ENCODE measurements at regions not wholly inside any gene's neighbourhood (a gene's known extent, or its start where the extent isn't known, plus 50 kb on each side); places are given as distances from the start of the nearest gene placed in this dataset.

DNA sequence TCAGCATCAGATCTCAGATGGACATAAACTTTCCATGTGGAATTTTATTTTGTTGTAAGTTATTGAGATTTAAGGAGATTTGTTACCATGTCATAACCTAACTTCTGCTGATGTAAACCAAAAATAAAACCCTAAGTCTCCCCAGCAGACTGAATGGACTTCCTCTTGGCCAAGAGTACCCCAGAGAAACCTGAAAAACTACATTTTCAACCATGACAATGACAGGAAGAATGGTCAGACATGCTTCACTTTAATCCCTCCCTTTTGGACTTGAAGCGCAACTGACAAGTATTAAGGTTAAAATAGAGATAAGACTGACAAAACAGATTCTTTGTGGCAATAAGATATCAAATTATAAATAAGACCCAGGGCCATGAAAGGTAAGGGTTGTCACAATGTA is 579.7 kb upstream of the RAG2 start:
- H3K27me3 ChIP-seq (replicated peaks in 1 of 2; ENCODE audit: control insufficient read depth in 2 of 2, insufficient read depth in 2 of 2, low read length in 1 of 2), result no peaks in the 10 kb centered on the region
- ChIA-PET RAD21 (ENCODE audit: unreplicated experiment) (no interaction called here), CTCF (no interaction called here), POLR2A (no interaction called here), SMC1A (ENCODE audit: uncharacterized antibody, unreplicated experiment) (no interaction called here)
- H4K20me1 ChIP-seq (ENCODE audit: control insufficient read depth, insufficient read depth), result no peaks in the 10 kb centered on the region
- no peaks in the 10 kb centered on the region for H3K79me2 ChIP-seq (ENCODE audit: control insufficient read depth, insufficient read depth, low read length)
- intact Hi-C loops (cut with micrococcal nuclease; ENCODE audit: unreplicated experiment), result no loop called here
- 78% methylated on average over 1 of the region's 1 CpG for WGBS (ENCODE audit: insufficient coverage, insufficient replicate concordance, low lambda C conversion rate, missing lambda C conversion rate)
- in situ Hi-C loops (cut with MboI), result no loop called here
- FAIRE-seq (no peak), ATAC-seq (no peak), DNase-seq (ENCODE audit: low read depth, low spot score) (no peak)
- no peaks in the 10 kb centered on the region for H3K4me1 ChIP-seq (ENCODE audit: control insufficient read depth, insufficient read depth, low read length)
- TF ChIP-seq CREB1 (IDR thresholded peaks at IDR 0.05; ENCODE audit: low read depth), result no peak
- TF ChIP-seq, protein P1, sequence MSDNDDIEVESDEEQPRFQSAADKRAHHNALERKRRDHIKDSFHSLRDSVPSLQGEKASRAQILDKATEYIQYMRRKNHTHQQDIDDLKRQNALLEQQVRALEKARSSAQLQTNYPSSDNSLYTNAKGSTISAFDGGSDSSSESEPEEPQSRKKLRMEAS (IDR thresholded peaks at IDR 0.05; ENCODE audit: low read depth, low read length), result no peak
- TF ChIP-seq EED (IDR thresholded peaks at IDR 0.05; ENCODE audit: low read depth), result no peak
- no peak for TF ChIP-seq CREM (IDR thresholded peaks at IDR 0.05; ENCODE audit: low read depth)
- TF ChIP-seq SMAD5 (IDR thresholded peaks at IDR 0.05; ENCODE audit: low read depth), result no peak
- H3K36me3 ChIP-seq (ENCODE audit: control insufficient read depth in 2 of 2, insufficient read depth in 2 of 2, low read length in 1 of 2), result no peaks in the 10 kb centered on the region
- no peak overlapping the region for H2AFZ ChIP-seq (ENCODE audit: control insufficient read depth, low read depth, low read length)
- no peaks in the 10 kb centered on the region for H3K9me3 ChIP-seq (replicated peaks; ENCODE audit: control insufficient read depth, insufficient read depth, low read length)
- no peak overlapping the region for H3K9ac ChIP-seq (ENCODE audit: control insufficient read depth, insufficient read depth, low read length)
- H3K4me2 ChIP-seq (ENCODE audit: control insufficient read depth, insufficient read depth), result no peak overlapping the region
- H3K27ac ChIP-seq (ENCODE audit: control insufficient read depth, insufficient read depth), result no peak overlapping the region
- H3K4me3 ChIP-seq, result no peak overlapping the region
- BruUV-seq (replicated peaks), result no TSS peak

DNA sequence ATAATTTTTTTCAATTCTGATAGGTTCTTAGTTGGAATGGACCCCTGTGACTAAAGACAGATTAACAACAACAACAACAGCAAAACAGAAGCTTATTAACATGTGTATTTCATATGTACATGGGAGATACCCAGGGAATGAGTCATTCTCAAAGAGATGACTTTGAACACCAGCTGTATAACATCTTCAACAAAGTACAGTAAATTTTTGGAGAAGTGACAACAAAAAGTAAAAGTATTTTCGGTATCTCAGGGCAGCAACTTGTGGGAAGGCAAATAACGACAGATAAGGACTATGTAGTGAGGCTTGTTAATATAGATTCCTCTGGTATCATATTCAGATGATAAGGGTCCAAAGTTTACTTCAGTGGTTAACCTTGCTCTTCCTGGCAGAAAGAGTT is 573.4 kb upstream of the RAG2 start:
- H3K36me3 ChIP-seq (ENCODE audit: control insufficient read depth in 2 of 2, insufficient read depth in 2 of 2, low read length in 1 of 2), result no peaks in the 10 kb centered on the region
- no peak for TF ChIP-seq RB1 (IDR thresholded peaks at IDR 0.05; ENCODE audit: borderline replicate concordance)
- TF ChIP-seq, protein P2, sequence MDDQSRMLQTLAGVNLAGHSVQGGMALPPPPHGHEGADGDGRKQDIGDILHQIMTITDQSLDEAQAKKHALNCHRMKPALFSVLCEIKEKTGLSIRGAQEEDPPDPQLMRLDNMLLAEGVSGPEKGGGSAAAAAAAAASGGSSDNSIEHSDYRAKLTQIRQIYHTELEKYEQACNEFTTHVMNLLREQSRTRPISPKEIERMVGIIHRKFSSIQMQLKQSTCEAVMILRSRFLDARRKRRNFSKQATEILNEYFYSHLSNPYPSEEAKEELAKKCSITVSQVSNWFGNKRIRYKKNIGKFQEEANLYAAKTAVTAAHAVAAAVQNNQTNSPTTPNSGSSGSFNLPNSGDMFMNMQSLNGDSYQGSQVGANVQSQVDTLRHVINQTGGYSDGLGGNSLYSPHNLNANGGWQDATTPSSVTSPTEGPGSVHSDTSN (IDR thresholded peaks at IDR 0.05; ENCODE audit: insufficient replicate concordance, low read depth, low read length), result no peak
- TF ChIP-seq, protein P3, sequence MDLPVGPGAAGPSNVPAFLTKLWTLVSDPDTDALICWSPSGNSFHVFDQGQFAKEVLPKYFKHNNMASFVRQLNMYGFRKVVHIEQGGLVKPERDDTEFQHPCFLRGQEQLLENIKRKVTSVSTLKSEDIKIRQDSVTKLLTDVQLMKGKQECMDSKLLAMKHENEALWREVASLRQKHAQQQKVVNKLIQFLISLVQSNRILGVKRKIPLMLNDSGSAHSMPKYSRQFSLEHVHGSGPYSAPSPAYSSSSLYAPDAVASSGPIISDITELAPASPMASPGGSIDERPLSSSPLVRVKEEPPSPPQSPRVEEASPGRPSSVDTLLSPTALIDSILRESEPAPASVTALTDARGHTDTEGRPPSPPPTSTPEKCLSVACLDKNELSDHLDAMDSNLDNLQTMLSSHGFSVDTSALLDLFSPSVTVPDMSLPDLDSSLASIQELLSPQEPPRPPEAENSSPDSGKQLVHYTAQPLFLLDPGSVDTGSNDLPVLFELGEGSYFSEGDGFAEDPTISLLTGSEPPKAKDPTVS (IDR thresholded peaks at IDR 0.05; ENCODE audit: low read depth, low read length), result no peak
- no peak for TF ChIP-seq PAX5 (IDR thresholded peaks at IDR 0.05; ENCODE audit: borderline replicate concordance, low read depth, low read length)
- H3K27ac ChIP-seq (ENCODE audit: control insufficient read depth, insufficient read depth), result no peak overlapping the region
- DNase-seq (ENCODE audit: low read depth, low spot score) (no peak), ATAC-seq (no peak), FAIRE-seq (no peak)
- CTCF ChIA-PET, result no interaction called here
- in situ Hi-C loops (cut with MboI) (no loop called here), intact Hi-C loops (cut with micrococcal nuclease; ENCODE audit: unreplicated experiment) (no loop called here)
- H3K9me3 ChIP-seq (replicated peaks; ENCODE audit: control insufficient read depth, insufficient read depth, low read length), result no peaks in the 10 kb centered on the region
- 3% methylated on average over 2 of the region's 2 CpGs for WGBS (ENCODE audit: insufficient coverage, insufficient replicate concordance, low lambda C conversion rate, missing lambda C conversion rate)
- H3K9ac ChIP-seq (ENCODE audit: control insufficient read depth, insufficient read depth, low read length), result no peak overlapping the region
- RAD21 ChIA-PET (ENCODE audit: unreplicated experiment), result no interaction called here
- POLR2A ChIA-PET, result no interaction called here
- no peaks in the 10 kb centered on the region for H3K79me2 ChIP-seq (ENCODE audit: control insufficient read depth, insufficient read depth, low read length)
- H2AFZ ChIP-seq (ENCODE audit: control insufficient read depth, low read depth, low read length), result no peak overlapping the region
- H4K20me1 ChIP-seq (ENCODE audit: control insufficient read depth, insufficient read depth), result no peaks in the 10 kb centered on the region
- no peaks in the 10 kb centered on the region for H3K27me3 ChIP-seq (replicated peaks in 1 of 2; ENCODE audit: control insufficient read depth in 2 of 2, insufficient read depth in 2 of 2, low read length in 1 of 2)
- BruUV-seq (replicated peaks), result no TSS peak
- H3K4me2 ChIP-seq (ENCODE audit: control insufficient read depth, insufficient read depth), result no peak overlapping the region
- SMC1A ChIA-PET (ENCODE audit: uncharacterized antibody, unreplicated experiment), result no interaction called here
- no peak overlapping the region for H3K4me3 ChIP-seq
- H3K4me1 ChIP-seq (ENCODE audit: control insufficient read depth, insufficient read depth, low read length), result no peaks in the 10 kb centered on the region

Measured in GM12878 (cell line).